NCI-H524 (cell line): ENCODE measurements at regions not wholly inside any gene's neighbourhood (a gene's known extent, or its start where the extent isn't known, plus 50 kb on each side); places are given as distances from the start of the nearest gene placed in this dataset.
A peak's percentile ranks its signal among the peaks of the same experiment; 100 is the strongest.

ENCODE experiments used
- DNase-seq, 2 experiments: peaks; one replicate each; lab custom pipeline; 2025; lab: John Stamatoyannopoulos, UW

DNA sequence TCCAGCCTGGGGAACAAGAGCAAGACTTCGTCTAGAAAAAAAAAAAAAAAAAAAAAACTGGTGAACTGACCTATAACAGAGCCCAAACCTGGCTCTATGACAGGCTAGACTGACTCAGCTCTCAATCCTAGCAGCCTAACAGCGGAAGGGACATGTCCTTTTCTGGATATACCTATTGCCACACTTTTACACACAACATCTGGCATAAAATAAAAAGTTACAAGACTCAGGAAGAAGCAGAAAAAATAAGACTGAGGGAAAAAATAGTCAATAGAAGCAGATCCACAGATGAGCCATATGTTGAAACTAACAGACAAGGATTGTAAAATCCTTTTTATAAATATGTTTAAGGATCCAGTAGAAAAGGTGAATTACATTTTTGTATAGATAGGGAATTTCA lies 57.5 kb upstream of the IPO9 start:
- DNase-seq = no peak

DNA sequence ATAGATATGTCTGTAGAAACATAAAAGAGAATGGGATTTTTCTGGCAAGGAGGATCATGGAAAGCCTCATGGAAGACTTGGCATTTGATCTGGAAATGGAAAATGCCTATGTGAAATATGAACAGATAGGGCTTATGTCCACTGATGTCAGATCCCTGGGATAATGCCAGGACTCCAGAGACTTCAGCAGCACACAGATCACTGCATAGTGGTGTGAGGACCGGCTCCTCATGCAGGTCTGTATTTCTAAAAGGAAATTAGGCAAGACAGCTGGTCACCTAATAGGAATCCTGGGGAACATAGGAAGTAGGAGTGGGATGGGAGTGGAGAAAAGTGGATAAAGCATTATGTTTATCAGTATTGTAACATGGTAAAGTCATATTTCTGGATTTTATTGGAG lies 56.8 kb upstream of the IPO9 start:
- peak in 1 of 2 experiments; percentile 12 for DNase-seq

DNA sequence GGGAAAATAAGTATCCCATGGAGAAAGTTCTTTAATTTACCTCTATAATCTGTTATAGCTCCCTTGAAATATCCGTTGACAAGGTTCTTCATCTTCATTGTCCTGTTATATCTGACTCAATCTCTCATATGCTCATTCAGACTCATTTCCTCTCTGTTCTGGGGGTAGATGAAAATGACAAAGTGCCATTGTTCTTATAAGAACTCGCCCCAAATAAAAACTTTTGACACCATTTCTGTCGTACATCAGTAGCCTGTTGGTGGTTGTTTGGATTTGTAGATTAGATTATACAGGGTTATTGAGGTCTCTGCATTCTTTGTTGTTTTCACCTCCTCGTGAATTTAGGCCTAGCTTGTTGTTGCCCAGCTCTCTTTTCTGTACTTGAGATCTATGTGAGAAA lies 55.2 kb upstream of the IPO9 start:
- no peak for DNase-seq

DNA sequence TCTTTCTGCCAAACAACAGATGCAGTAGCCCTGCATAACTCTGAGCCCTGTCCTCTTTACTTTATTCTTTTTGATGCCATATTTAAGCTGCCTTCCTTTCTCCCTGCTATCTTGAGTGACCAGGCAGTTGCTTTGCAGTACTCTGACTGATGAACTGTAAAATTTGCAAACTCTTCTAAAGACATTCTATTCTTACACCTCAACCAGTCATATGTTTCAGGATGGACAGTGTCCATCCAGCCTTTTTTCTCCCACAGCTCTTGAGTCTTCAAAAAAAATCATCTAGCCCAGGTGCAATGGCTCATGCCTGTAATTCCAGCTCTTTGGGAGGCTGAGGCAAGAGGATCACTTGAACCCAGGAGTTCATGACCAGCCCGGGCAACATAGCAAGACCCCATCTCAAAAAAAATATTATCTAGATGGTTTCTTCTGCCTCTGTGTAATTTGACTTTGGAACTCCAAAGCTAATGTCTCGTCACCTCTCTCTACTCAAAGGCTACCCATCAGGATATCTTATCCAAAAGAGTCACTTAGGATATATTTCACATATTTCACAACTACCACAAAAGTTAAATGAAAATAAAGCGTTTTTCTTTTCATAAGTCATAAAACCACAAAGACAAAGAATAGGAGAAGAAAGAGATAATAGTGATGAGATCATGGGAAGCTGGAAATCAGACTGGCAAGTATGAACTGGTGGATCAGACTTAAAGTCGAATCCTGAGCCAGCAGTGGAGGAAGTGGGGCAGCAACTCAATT lies 54.6 kb upstream of the IPO9 start:
- no peak for DNase-seq

GRCh38 chr1:201774983-201775344 lies 54.0 kb upstream of the IPO9 start:
- no peak for DNase-seq

DNA sequence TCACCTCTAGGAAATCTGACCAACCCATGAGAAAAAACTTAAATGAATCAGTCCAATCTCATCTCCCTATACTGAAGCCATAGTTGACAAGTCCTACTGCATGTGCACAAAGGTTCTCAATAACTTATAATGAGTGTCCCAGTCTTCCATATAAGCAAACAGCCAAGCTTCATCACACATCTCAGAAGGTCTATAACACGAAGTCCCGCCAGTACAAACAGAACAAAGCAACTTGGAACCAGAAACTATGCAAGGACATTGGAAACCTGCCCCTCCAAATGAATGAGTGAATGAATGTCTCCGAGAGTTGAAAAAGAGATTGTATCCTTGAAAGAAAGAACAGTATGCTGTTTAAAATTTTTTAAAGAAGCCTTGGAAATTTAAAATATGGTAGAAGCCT lies 53.6 kb upstream of the IPO9 start:
- no peak for DNase-seq

GRCh38 chr1:201778279-201779065 lies 50.5 kb upstream of the IPO9 start:
- no peak for DNase-seq
